ENCODE measurements at regions not wholly inside any gene's neighbourhood (a gene's known extent, or its start where the extent isn't known, plus 50 kb on each side); places are given as distances from the start of the nearest gene placed in this dataset.

- 0 out of 2 replicates have a peak overlapping the region, but pooled peaks have one; percentile 6 for H2AFZ ChIP-seq
- H3K27me3 ChIP-seq (ENCODE audit: insufficient read depth, low read depth), result no peaks in the 10 kb centered on the region
- DNase-seq, result peak in 1 of 2 experiments; percentile 62
- no peaks in the 10 kb centered on the region for H3K36me3 ChIP-seq (ENCODE audit: low read depth)
- CTCF ChIA-PET, result interaction anchor here (1.0 kb wide), 1 partner anchor 10 kb away, joined by 3 read pairs; no protein-coding TSS in a partner anchor
- intact Hi-C loops (cut with micrococcal nuclease; ENCODE audit: unreplicated experiment), result no loop called here
- H3K4me3 ChIP-seq, result no peak overlapping the region
- BruUV-seq (replicated peaks), result no TSS peak
- H4K20me1 ChIP-seq (ENCODE audit: insufficient read depth), result no peaks in the 10 kb centered on the region
- H3K4me1 ChIP-seq (replicated peaks; ENCODE audit: insufficient read depth), result peaks cover 15% of the 10 kb centered on the region
- peak overlapping the region; percentile 50 for H3K4me2 ChIP-seq
- no peaks in the 10 kb centered on the region for H3F3A ChIP-seq (ENCODE audit: insufficient read depth, low read depth)
- 0 out of 2 replicates have a peak overlapping the region, but pooled peaks have one; percentile 27 for H3K27ac ChIP-seq
- H3K9me3 ChIP-seq (ENCODE audit: insufficient read depth, low read depth), result no peaks in the 10 kb centered on the region
- POLR2A ChIA-PET (ENCODE audit: unreplicated experiment), result no interaction called here
- H3K9me2 ChIP-seq (ENCODE audit: insufficient read depth), result no peaks in the 10 kb centered on the region
- no peak for TF ChIP-seq CTCF (conservative IDR thresholded peaks at IDR 0.05)
- no peak for TF ChIP-seq EZH2 (IDR thresholded peaks at IDR 0.05; ENCODE audit: low read depth)
- no peaks in the 10 kb centered on the region for H3K79me2 ChIP-seq (ENCODE audit: low read depth)
Measured at GRCh38 chr15:62506217-62506805, 341.2 kb upstream of the C2CD4B start.

GRCh38 chr15:62509395-62509958 is 344.4 kb upstream of the C2CD4B start:
- Histone ChIP-seq H3K79me2 (ENCODE audit: low read depth) (no peaks in the 10 kb centered on the region), H3K4me3 (no peak overlapping the region), H3K9me3 (ENCODE audit: insufficient read depth, low read depth) (no peaks in the 10 kb centered on the region), H3K27me3 (ENCODE audit: insufficient read depth, low read depth) (no peaks in the 10 kb centered on the region), H3K4me2 (no peak overlapping the region), H3K27ac (no peak overlapping the region), H3K36me3 (ENCODE audit: low read depth) (no peaks in the 10 kb centered on the region), H3K9me2 (ENCODE audit: insufficient read depth) (no peaks in the 10 kb centered on the region), H4K20me1 (ENCODE audit: insufficient read depth) (no peaks in the 10 kb centered on the region), H3K4me1 (replicated peaks; ENCODE audit: insufficient read depth) (peaks cover 15% of the 10 kb centered on the region), H3F3A (ENCODE audit: insufficient read depth, low read depth) (no peaks in the 10 kb centered on the region), H2AFZ (no peak overlapping the region)
- DNase-seq, result no peak
- POLR2A ChIA-PET (ENCODE audit: unreplicated experiment), result no interaction called here
- CTCF ChIA-PET, result no interaction called here
- intact Hi-C loops (cut with micrococcal nuclease; ENCODE audit: unreplicated experiment), result no loop called here
- TF ChIP-seq EZH2 (IDR thresholded peaks at IDR 0.05; ENCODE audit: low read depth), result no peak
- TF ChIP-seq CTCF (conservative IDR thresholded peaks at IDR 0.05), result no peak
- no TSS peak for BruUV-seq (replicated peaks)

GRCh38 chr15:62510791-62511190 is 345.7 kb upstream of the C2CD4B start:
- Histone ChIP-seq H3K27ac (no peak overlapping the region), H3K79me2 (ENCODE audit: low read depth) (no peaks in the 10 kb centered on the region), H3F3A (ENCODE audit: insufficient read depth, low read depth) (no peaks in the 10 kb centered on the region), H3K4me3 (no peak overlapping the region), H2AFZ (no peak overlapping the region), H3K36me3 (ENCODE audit: low read depth) (no peaks in the 10 kb centered on the region), H3K27me3 (ENCODE audit: insufficient read depth, low read depth) (no peaks in the 10 kb centered on the region), H3K9me2 (ENCODE audit: insufficient read depth) (no peaks in the 10 kb centered on the region), H3K4me1 (replicated peaks; ENCODE audit: insufficient read depth) (peaks cover 14% of the 10 kb centered on the region), H4K20me1 (ENCODE audit: insufficient read depth) (no peaks in the 10 kb centered on the region), H3K9me3 (ENCODE audit: insufficient read depth, low read depth) (no peaks in the 10 kb centered on the region), H3K4me2 (no peak overlapping the region)
- no TSS peak for BruUV-seq (replicated peaks)
- TF ChIP-seq EZH2 (IDR thresholded peaks at IDR 0.05; ENCODE audit: low read depth), result no peak
- TF ChIP-seq CTCF (conservative IDR thresholded peaks at IDR 0.05), result no peak
- POLR2A ChIA-PET (ENCODE audit: unreplicated experiment), result no interaction called here
- no peak for DNase-seq
- CTCF ChIA-PET, result no interaction called here
- intact Hi-C loops (cut with micrococcal nuclease; ENCODE audit: unreplicated experiment), result no loop called here
